Ishikawa (cell line): ENCODE measurements at regions not wholly inside any gene's neighbourhood (a gene's known extent, or its start where the extent isn't known, plus 50 kb on each side); places are given as distances from the start of the nearest gene placed in this dataset.

ENCODE experiments used
- CEBPB ChIP-seq: IDR thresholded peaks from 2 replicates; pipeline ENCODE4 v1.6.1; 2012
- CREB1 ChIP-seq: IDR thresholded peaks from 2 replicates; pipeline ENCODE4 v1.6.1; 2012; ENCODE audit warnings: low read depth
- EGR1 ChIP-seq: IDR thresholded peaks from 2 replicates; pipeline ENCODE4 v1.6.1; 2012
- EP300 ChIP-seq: IDR thresholded peaks from 2 replicates; pipeline ENCODE4 v1.6.1; 2012; ENCODE audit warnings: borderline replicate concordance
- NFIC ChIP-seq: IDR thresholded peaks from 2 replicates; pipeline ENCODE4 v1.6.1; 2012
- RAD21 ChIP-seq: IDR thresholded peaks from 2 replicates; pipeline ENCODE4 v1.6.1; 2012; ENCODE audit warnings: low read depth
- REST ChIP-seq: IDR thresholded peaks from 2 replicates; pipeline ENCODE4 v1.6.1; 2012; ENCODE audit warnings: low read depth, mild to moderate bottlenecking
- TAF1 ChIP-seq: IDR thresholded peaks from 2 replicates; pipeline ENCODE4 v1.6.1; 2012; ENCODE audit warnings: low read depth, mild to moderate bottlenecking
- USF1 ChIP-seq: IDR thresholded peaks from 2 replicates; pipeline ENCODE4 v1.6.1; 2012
- YY1 ChIP-seq: IDR thresholded peaks from 2 replicates; pipeline ENCODE4 v1.6.1; 2012; ENCODE audit warnings: low read depth

DNA sequence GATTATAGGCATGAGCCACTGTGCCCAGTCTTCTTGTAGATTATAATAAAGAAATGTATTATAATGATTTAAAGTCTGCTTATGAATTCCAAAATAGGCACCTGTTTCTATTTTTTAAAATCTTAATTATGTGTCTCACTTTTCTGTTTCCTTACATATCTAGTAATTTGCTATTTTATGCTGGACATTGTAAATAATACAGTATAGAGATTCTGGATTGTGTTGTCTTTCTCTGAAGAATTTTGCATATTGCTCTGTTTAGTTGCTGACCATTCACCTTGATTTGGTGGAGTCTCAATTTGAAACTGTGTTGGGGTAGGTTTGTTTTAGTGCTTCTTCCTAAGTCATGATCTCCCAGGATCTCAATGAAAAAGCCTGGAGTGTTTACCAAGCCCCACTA, 102.8 kb downstream of the C9orf50 start:
- no peak for TF ChIP-seq YY1
- no peak for TF ChIP-seq RAD21
- TF ChIP-seq REST = no peak
- no peak for TF ChIP-seq EP300
- TF ChIP-seq EGR1 = no peak
- no peak for TF ChIP-seq NFIC
- no peak for TF ChIP-seq CEBPB
- no peak for TF ChIP-seq TAF1
- TF ChIP-seq CREB1 = no peak
- TF ChIP-seq USF1 = no peak
